Stimulated activated CD8-positive, alpha-beta memory T cell treated with anti-CD3 and anti-CD28 coated beads, Interleukin-2, amount 100 ng/mL, for 1 hour (primary cell): ENCODE measurements at regions not wholly inside any gene's neighbourhood (a gene's known extent, or its start where the extent isn't known, plus 50 kb on each side); places are given as distances from the start of the nearest gene placed in this dataset.

Source experiments
- DNase-seq, 2 donors: peaks; one replicate each; pipeline ENCODE4 v3.0.0-alpha.2; 2020; ENCODE audit warnings: low read depth in 2 of 2

DNA sequence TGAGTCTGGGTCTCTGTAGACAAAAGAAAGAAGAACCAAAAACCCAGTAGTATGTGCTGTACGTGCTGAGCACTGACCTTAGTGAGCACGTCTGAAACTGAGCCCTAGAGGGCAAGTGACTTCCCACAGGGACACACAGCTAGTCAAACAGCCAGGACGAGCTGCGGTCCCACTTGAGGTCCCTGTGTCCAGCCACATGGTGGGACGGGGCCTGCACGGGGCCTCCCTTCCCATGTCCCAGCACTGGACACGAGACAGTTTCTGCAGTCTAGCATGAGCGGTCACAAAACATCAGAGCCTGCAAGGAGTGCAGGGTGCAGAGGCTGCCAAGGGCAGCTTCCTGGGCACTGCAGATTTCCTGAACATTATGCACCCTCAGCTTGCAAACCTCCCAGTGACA, 121.6 kb downstream of the NCOR2 start:
- no peak for DNase-seq

- no peak for DNase-seq
Observed at GRCh38 chr12:124445121-124445718, 122.2 kb downstream of the NCOR2 start.

DNA sequence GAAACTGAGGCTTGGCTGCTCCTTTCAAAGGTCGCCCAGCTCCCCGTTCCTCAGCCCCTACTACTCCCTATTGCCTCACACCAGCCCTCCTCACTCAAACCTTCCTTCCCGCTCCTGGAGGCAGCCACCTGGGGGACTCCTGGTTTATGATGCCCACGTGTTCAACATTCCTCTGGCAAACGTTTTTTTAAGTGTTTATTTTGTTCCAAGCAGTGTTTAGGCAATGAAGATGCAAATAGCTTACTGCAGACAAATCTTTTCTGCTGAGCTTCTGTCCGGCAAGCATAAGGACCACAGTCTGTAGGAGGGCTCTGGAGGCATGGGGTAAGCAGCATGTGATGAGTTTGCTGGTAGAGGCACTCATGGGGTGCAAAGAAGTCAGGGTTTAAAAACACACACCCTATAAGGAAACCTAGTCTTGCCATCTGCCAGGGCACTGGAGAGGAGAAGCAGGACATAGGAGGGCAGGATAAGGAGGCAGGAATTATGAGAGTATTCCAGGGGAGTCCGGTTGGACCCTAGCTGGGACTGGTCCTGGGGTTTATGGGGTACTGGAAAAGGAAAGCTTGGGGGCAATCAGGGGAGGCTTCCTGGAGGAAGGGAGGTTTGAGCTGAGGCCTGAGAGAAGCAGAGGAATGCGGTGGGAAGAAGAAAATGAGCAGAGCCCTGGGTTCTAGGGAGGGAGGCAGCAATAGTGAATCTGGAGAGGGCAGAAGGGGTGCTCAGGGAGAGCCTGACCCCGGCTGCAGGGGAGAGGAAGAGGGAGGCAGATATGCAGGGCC, 123.3 kb downstream of the NCOR2 start:
- no peak for DNase-seq

DNA sequence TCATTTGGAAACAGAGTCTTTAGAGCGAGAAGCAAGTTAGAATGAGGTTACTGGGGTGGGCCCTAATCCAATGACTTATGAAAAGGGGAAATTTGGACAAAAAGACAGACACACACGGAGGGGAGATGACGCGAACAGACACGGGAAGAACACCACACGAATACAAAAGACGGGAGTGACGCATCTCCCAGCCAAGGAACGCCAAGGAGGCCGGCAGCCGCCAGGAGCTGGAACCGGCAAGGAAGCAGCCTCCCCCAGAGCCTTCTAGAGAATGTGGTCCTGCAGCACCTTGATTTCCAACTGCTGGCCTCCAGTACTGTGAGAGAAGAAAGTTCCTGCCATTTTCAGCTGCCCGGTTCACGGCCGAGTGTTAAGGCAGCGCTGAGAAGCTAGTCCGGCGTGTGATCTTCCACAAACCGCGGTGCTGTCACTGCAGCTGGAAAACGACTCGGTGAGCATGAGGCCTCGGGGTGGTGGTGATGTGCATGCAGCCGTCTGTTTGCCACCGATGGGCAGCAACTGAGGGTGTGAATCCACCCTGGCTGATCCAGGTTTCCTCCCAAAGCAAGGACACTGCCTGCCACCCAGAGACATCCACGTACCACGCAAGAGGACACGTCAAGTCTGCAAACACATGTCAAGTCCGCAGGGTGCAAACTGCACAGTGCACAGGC, 124.5 kb downstream of the NCOR2 start:
- DNase-seq = no peak

GRCh38 chr12:124442281-124442680, 125.1 kb downstream of the NCOR2 start:
- DNase-seq = no peak

- no peak for DNase-seq
Observed at GRCh38 chr12:124441443-124442194, 125.8 kb downstream of the NCOR2 start.

- DNase-seq = no peak
Observed at GRCh38 chr12:124440841-124441381, 126.5 kb downstream of the NCOR2 start.

DNA sequence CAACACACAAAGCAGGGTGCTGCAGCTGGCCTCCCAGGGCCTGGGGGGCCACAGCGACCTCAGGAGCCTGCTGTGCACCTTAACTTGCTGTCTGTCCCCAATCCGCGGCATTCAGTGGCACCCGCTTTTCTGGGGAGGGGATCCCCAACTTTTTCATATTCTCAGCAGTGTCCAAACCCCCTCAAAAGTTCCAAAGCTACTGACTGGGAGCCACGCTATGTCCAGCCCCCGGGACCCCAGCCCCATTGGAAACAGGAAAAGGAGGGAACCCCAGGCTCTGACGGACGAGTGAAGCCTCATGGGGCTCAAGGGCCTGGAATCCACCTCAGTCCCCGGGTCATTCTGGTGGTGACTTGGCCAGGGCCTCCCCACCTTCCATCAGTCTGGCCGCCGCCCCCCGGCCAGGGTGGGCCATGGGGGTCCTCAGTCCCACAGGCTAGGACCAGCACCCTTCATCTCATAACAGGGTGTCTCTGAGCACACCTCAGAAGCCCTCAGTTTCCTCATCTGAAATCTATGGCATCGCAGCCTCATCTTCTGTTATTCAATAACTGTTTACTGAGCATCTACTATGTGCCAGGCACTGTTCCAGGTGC, 127.3 kb downstream of the NCOR2 start:
- no peak for DNase-seq

- no peak for DNase-seq
Observed at GRCh38 chr12:124438437-124439056, 128.9 kb downstream of the NCOR2 start.

- no peak for DNase-seq
Observed at GRCh38 chr12:124437617-124438436, 129.6 kb downstream of the NCOR2 start.

GRCh38 chr12:124437121-124437520, 130.3 kb downstream of the NCOR2 start:
- DNase-seq = no peak

- DNase-seq = no peak
Observed at GRCh38 chr12:124436366-124436765, 131.0 kb downstream of the NCOR2 start.

DNA sequence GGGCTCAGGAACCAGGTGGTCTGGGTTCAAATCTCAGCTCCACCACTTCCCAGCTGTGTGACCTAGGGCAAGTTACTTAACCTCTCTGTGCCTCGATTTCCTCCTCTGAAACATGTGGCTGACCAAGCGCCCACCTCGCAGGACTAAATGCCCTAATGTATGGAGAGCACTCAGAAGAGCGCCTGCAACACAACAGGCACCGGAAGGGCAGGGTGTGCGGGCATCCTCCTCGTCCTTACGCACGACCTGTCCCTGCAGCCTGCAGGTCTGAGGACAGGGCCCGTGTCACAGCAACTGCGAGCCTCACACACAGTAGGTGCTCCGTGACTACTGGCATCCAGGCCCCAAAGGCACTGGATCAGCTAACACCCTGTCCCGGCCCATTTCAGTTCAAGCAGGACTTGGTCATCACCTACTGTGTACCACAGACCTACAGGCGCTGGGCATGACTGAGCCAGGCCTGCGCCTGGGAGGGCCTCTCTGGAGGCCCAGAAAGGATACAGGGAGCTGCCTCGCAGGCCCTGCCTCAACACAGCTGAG, 131.5 kb downstream of the NCOR2 start:
- no peak for DNase-seq

GRCh38 chr12:124434951-124435805, 132.2 kb downstream of the NCOR2 start:
- no peak for DNase-seq

GRCh38 chr12:124434354-124434753, 133.1 kb downstream of the NCOR2 start:
- DNase-seq = no peak

- no peak for DNase-seq
Observed at GRCh38 chr12:124433879-124434278, 133.5 kb downstream of the NCOR2 start.

DNA sequence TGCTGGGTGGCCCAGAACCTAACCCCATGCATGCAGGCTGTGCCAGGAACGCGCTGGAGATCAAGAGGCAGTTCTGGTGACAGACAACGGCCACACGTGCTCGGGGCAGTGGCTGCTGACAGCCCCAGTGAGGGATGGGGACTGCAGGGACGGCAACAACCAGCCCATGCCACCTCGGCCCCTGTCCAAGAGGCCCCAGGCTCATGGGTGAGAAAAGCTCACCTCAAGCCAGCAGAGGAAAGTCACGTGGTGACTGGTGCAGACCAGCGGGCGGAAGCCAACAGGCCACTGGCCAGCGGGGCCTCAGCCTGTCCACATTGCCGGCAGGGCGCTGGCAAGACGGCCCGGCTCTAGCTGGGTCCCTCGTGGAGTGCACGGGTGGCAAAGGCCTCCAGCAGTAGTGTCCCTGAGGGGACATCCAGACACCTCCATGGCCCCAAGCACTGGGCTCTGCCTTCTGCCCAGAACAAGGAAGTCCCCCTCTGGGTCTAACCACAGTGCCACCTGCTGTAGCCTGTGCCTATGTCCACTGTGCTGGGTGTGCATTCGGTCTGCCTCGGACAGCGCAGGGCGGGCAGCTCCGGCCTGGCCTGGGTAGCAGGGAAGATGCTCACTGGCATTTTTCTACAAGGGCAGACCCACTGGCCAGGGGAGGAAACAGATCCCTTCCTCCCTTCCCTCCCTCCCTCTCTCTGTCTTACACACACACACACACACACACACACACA, 134.1 kb downstream of the NCOR2 start:
- no peak for DNase-seq

DNA sequence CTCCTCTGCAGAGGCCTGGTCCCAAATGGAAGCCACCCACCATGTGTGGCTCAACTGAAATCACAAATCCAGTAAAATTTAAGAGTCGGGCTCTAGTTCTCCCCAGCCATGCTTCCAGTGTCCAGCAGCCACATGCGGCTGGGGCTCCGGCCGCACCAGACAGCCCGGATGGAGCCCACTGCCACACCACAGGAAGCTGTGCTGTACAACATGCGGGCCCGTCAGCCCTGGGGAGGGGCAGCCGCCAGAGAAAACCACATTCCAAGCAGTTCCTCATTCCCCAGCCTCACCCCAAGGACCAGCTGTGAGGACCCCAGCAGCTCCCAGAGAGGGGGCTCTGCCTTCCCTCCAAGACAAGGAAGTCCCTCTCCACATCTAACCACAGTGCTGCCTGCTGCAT, 135.0 kb downstream of the NCOR2 start:
- DNase-seq = no peak
